ENCODE measurements at regions not wholly inside any gene's neighbourhood (a gene's known extent, or its start where the extent isn't known, plus 50 kb on each side); places are given as distances from the start of the nearest gene placed in this dataset.
"Not testable (repeated sequence)": the region's sequence is repeated elsewhere in the genome, so short reads cannot be mapped to it uniquely, and the experiment has no call there.

DNA sequence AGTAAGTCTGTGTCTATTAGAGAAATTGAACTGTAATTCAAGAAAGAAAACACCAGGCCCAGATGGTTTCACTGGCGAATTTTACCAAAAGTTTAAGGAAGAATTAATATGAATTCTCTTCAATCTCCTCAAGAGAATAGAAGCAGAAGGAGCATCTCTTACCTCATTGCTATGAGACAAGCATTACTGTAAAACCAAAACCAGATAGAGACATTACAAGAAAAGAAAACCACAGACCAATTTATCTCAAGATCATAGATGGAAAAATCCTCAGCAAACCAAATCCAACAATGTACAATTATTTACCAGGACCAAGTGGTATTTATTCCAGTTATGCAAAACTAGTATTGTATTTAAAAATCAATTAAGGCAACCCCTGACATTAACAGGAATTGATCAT, 160.6 kb downstream of the LIPI start:
- no peaks in the 10 kb centered on the region for H3K9me3 ChIP-seq
- H3K4me3 ChIP-seq (replicated peaks in 1 of 3) = no peak overlapping the region
- 80 to 88% methylated on average over 1 of the region's 1 CpG for WGBS, 2 donors
- no peak overlapping the region for H3K27ac ChIP-seq
- no peaks in the 10 kb centered on the region for H3K36me3 ChIP-seq
- no peak for DNase-seq
- TF ChIP-seq, protein P1, sequence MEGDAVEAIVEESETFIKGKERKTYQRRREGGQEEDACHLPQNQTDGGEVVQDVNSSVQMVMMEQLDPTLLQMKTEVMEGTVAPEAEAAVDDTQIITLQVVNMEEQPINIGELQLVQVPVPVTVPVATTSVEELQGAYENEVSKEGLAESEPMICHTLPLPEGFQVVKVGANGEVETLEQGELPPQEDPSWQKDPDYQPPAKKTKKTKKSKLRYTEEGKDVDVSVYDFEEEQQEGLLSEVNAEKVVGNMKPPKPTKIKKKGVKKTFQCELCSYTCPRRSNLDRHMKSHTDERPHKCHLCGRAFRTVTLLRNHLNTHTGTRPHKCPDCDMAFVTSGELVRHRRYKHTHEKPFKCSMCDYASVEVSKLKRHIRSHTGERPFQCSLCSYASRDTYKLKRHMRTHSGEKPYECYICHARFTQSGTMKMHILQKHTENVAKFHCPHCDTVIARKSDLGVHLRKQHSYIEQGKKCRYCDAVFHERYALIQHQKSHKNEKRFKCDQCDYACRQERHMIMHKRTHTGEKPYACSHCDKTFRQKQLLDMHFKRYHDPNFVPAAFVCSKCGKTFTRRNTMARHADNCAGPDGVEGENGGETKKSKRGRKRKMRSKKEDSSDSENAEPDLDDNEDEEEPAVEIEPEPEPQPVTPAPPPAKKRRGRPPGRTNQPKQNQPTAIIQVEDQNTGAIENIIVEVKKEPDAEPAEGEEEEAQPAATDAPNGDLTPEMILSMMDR (IDR thresholded peaks at IDR 0.05) = no peak
- TF ChIP-seq POLR2A (IDR thresholded peaks at IDR 0.05) = no peak
- intact Hi-C loops (cut with DNase I) = no loop called here
- H3K4me1 ChIP-seq = no peaks in the 10 kb centered on the region
- no peaks in the 10 kb centered on the region for H3K27me3 ChIP-seq

DNA sequence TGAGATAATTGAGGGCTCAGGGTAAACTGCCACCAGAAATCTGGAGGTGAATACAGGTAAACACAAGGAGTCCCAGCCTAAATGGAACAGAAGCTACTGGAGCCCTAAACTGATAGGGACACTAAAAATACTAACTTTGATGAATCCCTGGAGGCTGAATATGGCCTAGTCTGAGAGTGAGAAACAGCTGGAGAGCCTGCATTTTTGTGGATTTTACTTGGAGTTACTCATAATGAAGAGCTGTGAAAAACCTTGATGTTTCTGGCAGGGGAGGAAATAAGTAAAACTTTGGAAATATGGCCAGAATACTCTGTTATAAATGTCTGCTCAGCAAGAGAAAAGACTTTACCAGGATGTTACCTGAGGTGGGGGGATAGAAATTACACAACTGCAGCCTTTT, 164.4 kb downstream of the LIPI start:
- Histone ChIP-seq H3K4me1 (no peaks in the 10 kb centered on the region), H3K9me3 (no peaks in the 10 kb centered on the region), H3K4me3 (replicated peaks in 1 of 3) (no peak overlapping the region), H3K27ac (no peak overlapping the region), H3K36me3 (no peaks in the 10 kb centered on the region), H3K27me3 (no peaks in the 10 kb centered on the region)
- DNase-seq = no peak
- intact Hi-C loops (cut with DNase I) = no loop called here
- TF ChIP-seq, protein P1 (IDR thresholded peaks at IDR 0.05) = no peak
- TF ChIP-seq POLR2A (IDR thresholded peaks at IDR 0.05) = no peak

DNA sequence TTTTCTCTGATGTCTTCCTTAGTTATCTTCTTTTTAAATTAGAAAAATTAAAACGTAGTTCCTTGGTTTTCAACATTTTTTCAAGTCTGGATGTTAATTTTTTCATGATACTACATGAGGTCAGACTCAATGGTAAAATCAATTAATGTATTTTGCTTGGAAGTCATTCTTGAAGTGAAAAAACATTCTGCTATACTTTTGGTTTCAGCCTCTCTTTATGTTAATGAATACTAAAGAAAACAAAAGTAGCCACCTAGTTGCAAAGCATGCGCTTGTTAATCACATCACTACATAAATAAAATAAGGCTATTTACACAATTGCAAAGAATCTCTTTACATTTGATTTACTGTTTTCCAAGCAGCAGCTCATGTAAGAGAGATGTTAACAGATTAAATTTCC, 170.4 kb downstream of the LIPI start:
- Histone ChIP-seq H3K36me3 (no peaks in the 10 kb centered on the region), H3K4me1 (no peaks in the 10 kb centered on the region), H3K4me3 (replicated peaks in 1 of 3) (no peak overlapping the region), H3K27ac (no peak overlapping the region), H3K9me3 (no peaks in the 10 kb centered on the region), H3K27me3 (no peaks in the 10 kb centered on the region)
- TF ChIP-seq, protein P1 (IDR thresholded peaks at IDR 0.05) = no peak
- no peak for TF ChIP-seq POLR2A (IDR thresholded peaks at IDR 0.05)
- WGBS, 2 donors = 85 to 86% methylated on average over 2 of the region's 2 CpGs
- intact Hi-C loops (cut with DNase I) = no loop called here
- DNase-seq = no peak

DNA sequence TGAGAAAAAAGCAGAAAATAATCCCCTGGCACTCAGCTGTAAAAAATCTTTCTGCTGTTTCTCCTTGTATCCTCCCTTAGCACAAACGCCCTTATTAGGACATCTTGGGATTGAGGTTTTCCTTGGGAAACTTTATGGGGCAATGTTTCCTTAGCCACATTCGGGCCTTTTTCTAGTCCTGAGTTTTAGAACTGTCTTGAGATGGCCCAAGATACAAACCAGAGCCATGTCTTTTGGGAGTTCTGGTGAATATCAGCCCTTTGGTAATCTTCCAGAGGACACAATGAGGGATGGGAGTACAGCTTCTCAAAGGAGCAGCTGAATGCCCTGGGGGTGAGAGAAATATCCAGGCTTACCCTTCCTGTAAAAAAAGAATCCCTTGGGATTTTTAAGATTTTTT, 182.1 kb downstream of the LIPI start:
- H3K27ac ChIP-seq; H3K9me3 ChIP-seq; DNase-seq; H3K27me3 ChIP-seq; H3K4me3 ChIP-seq (replicated peaks in 1 of 3); H3K4me1 ChIP-seq; H3K36me3 ChIP-seq; intact Hi-C loops (cut with DNase I): not testable (repeated sequence)
- 68 to 88% methylated on average over 2 of the region's 2 CpGs for WGBS, 2 donors

DNA sequence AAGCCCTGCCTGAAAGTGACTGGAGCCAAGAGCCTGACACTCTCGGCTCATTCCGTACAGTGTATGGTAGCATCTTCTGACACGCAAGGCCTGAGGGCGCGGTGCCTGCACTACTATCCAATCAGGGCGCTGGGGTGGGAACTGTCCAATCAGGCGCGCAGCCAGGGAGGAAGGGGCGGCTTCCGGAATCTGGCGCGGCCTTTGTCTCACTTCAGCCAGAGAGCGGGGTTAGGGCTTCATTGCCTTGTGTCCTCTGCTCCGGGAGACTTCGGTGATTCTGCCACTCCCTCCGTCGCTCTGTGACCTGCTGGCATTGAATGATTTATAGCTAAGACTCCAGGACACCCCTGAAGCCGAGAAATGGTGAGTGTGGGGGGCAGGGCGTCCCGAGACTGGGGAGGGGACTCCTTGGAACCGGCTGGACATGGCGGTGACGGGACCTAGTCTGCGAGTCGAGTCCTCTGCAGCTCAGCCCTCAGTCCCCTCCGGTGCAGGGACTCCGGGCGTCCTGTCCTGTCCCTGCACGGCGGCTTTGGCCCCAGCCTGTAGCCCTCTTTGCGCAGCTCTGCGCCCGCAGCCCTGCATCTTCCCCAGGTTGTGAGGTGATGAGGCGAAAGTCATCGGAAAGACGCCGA, 183.4 kb downstream of the LIPI start:
- H3K4me1 ChIP-seq; intact Hi-C loops (cut with DNase I); H3K36me3 ChIP-seq; H3K9me3 ChIP-seq; H3K27me3 ChIP-seq; H3K27ac ChIP-seq: not testable (repeated sequence)
- peak in 1 of 2 donors; percentile 9 for TF ChIP-seq POLR2A (IDR thresholded peaks at IDR 0.05)
- peak overlapping the region in 2 of 3 donors; percentile 37 to 55 for H3K4me3 ChIP-seq (replicated peaks in 1 of 3)
- 0 to 2% methylated on average over 21 to 24 of the region's 37 CpGs for WGBS, 2 donors
- DNase-seq = peak; percentile 79 to 83

DNA sequence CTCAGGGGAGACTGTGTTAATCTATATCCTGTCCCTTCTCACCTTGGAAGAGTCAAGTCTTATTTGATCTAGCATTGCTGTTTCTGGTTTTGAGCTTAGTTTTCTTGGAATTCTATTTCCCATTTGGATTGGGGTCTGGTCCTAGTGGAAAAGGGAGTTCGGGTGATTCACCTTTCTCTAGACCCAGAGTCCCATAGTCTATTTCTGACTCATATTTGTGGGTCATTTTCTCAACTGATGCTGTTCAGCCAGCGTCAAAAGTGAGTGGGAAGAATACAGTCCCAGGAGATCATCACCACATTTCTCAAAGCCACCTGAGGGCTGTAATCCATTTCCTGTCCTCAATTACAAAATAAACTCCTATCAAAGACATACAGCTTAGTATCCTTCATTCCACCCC, 190.6 kb downstream of the LIPI start:
- H3K27ac ChIP-seq; H3K36me3 ChIP-seq; H3K4me3 ChIP-seq (replicated peaks in 1 of 3); H3K4me1 ChIP-seq; H3K9me3 ChIP-seq; intact Hi-C loops (cut with DNase I); DNase-seq; H3K27me3 ChIP-seq: not testable (repeated sequence)
- WGBS, 2 donors = 70 to 75% methylated on average over 2 of the region's 2 CpGs

DNA sequence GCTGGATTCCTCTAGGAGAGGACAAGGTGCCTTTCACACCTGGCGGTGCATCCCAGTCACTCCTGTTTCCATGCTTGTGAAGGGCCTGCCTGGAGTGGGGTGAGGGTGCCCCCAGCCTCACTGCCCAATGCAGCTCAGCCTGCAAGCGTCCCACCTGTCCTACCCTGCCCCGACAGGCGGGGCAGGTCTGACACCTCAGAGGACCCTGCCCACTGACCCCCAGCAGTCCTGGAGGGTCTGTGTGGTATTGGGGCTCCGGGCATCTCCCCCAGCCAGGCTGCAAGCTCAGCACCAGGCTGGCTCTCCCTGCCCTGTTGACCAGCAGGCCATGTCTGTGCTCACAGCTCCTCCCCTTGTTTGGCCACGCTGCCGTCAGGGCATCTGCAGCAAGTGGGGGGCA, 194.9 kb downstream of the LIPI start:
- DNase-seq; intact Hi-C loops (cut with DNase I); H3K4me3 ChIP-seq (replicated peaks in 1 of 3); H3K9me3 ChIP-seq; H3K4me1 ChIP-seq; H3K27me3 ChIP-seq; H3K27ac ChIP-seq; H3K36me3 ChIP-seq: not testable (repeated sequence)
- 100% methylated on average over 3 of the region's 7 CpGs for WGBS, 2 donors

DNA sequence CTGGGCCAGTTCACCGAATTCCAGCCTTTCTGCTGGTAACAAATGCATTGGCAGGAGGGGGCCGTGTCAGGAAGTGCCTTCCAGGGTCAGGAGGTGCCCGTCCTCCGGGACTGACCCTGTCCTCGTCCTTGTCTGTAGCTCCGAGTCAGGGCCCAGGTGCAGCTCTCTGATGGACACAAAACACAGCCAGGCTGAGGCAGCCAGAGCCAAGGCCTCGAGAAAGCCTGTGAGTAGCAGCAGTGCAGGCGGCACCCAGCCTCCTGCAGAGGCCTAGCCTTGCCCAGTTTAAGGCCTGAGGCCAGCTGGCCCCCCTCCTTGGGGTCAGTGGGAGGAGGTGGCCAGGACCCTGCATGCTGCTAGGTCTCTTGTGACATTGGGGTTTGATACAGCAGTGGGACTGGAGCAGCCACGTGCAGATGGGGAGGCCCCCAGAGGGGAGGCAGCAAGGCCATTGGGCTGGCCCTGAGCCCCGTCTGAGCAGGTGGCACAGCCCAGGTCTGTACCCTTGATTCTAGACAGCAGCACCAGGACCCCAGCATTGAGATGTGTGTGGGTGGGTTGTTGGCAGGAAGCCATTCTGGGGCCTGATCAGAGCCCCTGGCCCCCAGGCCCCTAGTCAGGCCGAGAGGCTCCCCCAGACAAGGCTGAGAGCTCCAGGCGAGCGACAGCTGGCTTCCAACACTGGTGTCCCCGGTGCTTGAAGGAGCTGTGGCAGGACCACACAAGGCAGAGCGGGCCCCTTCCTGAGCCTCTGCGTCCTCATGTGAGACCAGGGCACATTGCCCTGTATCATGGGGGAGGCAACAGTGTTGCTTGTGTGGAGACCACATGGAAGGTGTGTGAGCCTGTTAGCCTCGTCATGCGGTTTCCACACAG, 196.9 kb downstream of the LIPI start:
- H3K4me3 ChIP-seq (replicated peaks in 1 of 3); H3K27ac ChIP-seq; DNase-seq; intact Hi-C loops (cut with DNase I); H3K4me1 ChIP-seq; H3K36me3 ChIP-seq; H3K27me3 ChIP-seq; H3K9me3 ChIP-seq: not testable (repeated sequence)
- WGBS, 2 donors = 81 to 92% methylated on average over 5 to 7 of the region's 18 CpGs
